PFSK-1 (cell line): ENCODE measurements at regions not wholly inside any gene's neighbourhood (a gene's known extent, or its start where the extent isn't known, plus 50 kb on each side); places are given as distances from the start of the nearest gene placed in this dataset.

Source experiments
- FOXP2 ChIP-seq: optimal IDR thresholded peaks from 2 replicates; pipeline ENCODE3; 2011; ENCODE audit warnings: borderline replicate concordance, control low read depth, inconsistent platforms; ENCODE audit not compliant: insufficient read depth; ENCODE audit errors: extremely low read length, extremely low read depth
- POLR2AphosphoS5 ChIP-seq: IDR thresholded peaks from 2 replicates; pipeline ENCODE4 v1.6.1; 2012; ENCODE audit warnings: low read depth, mild to moderate bottlenecking, control low read depth, low read length, moderate library complexity
- REST ChIP-seq, 2 experiments: IDR thresholded peaks; 2 replicates each; pipeline versions ENCODE4 v1.6.1 to v1.8.0; 2011 to 2012; ENCODE audit warnings: low read depth in 2 of 2, low read length in 2 of 2, control low read depth in 1 of 2, inconsistent platforms in 1 of 2, mild to moderate bottlenecking in 1 of 2, moderate library complexity in 1 of 2; ENCODE audit not compliant: insufficient read depth in 1 of 2
- SIN3A ChIP-seq: IDR thresholded peaks from 2 replicates; pipeline ENCODE4 v1.6.1; 2012; ENCODE audit warnings: mild to moderate bottlenecking, low read length, moderate library complexity, borderline replicate concordance; ENCODE audit not compliant: insufficient read depth
- TAF1 ChIP-seq: IDR thresholded peaks from 2 replicates; pipeline ENCODE4 v1.6.1; 2012; ENCODE audit warnings: low read length, control low read depth, borderline replicate concordance; ENCODE audit not compliant: insufficient read depth

GRCh38 chr9:31078175-31078574 lies 1306.3 kb upstream of the ACO1 start:
- TF ChIP-seq REST (IDR thresholded peaks at IDR 0.05; ENCODE audit: insufficient read depth in 1 of 2, low read depth in 2 of 2, low read length in 2 of 2) (no peak), TAF1 (no peak), FOXP2 (no peak), SIN3A (no peak), POLR2AphosphoS5 (no peak)

GRCh38 chr9:31084350-31084749 lies 1300.1 kb upstream of the ACO1 start:
- TF ChIP-seq FOXP2 (no peak), REST (IDR thresholded peaks at IDR 0.05; ENCODE audit: insufficient read depth in 1 of 2, low read depth in 2 of 2, low read length in 2 of 2) (no peak)

GRCh38 chr9:31089549-31090221 lies 1294.8 kb upstream of the ACO1 start:
- no peak for TF ChIP-seq REST (IDR thresholded peaks at IDR 0.05; ENCODE audit: insufficient read depth in 1 of 2, low read depth in 2 of 2, low read length in 2 of 2)
- no peak for TF ChIP-seq POLR2AphosphoS5
- no peak for TF ChIP-seq FOXP2
- TF ChIP-seq SIN3A: no peak
- TF ChIP-seq TAF1: no peak

- no peak for TF ChIP-seq SIN3A
- TF ChIP-seq FOXP2: no peak
- no peak for TF ChIP-seq POLR2AphosphoS5
- no peak for TF ChIP-seq REST (IDR thresholded peaks at IDR 0.05; ENCODE audit: insufficient read depth in 1 of 2, low read depth in 2 of 2, low read length in 2 of 2)
- no peak for TF ChIP-seq TAF1
These were observed 1284.1 kb upstream of the ACO1 start for GRCh38 chr9:31100311-31100710.

GRCh38 chr9:31103836-31104235 lies 1280.6 kb upstream of the ACO1 start:
- TF ChIP-seq POLR2AphosphoS5 (no peak), FOXP2 (no peak), TAF1 (no peak), SIN3A (no peak), REST (IDR thresholded peaks at IDR 0.05; ENCODE audit: insufficient read depth in 1 of 2, low read depth in 2 of 2, low read length in 2 of 2) (no peak)
